ENCODE measurements at regions not wholly inside any gene's neighbourhood (a gene's known extent, or its start where the extent isn't known, plus 50 kb on each side); places are given as distances from the start of the nearest gene placed in this dataset.

GRCh38 chr11:130999086-130999485 lies 82.8 kb upstream of the SNX19 start:
- no peak for DNase-seq (ENCODE audit: low read depth)

GRCh38 chr11:130999992-131000770 lies 83.9 kb upstream of the SNX19 start:
- no peak for TF ChIP-seq CTCF (IDR thresholded peaks at IDR 0.05; ENCODE audit: insufficient read depth, low read depth, low read length, missing control alignments)
- DNase-seq (ENCODE audit: low read depth), result no peak
- no peak overlapping the region for H3K4me3 ChIP-seq (ENCODE audit: low read depth, low read length)

More at GRCh38 chr11:130999086-130999485, 82.8 kb upstream of the SNX19 start:
- H3K4me3 ChIP-seq (ENCODE audit: low read depth, low read length), result no peak overlapping the region
- TF ChIP-seq CTCF (IDR thresholded peaks at IDR 0.05; ENCODE audit: insufficient read depth, low read depth, low read length, missing control alignments), result no peak

GRCh38 chr11:131002145-131002544 lies 85.9 kb upstream of the SNX19 start:
- H3K4me3 ChIP-seq (ENCODE audit: low read depth, low read length), result no peak overlapping the region
- no peak for DNase-seq (ENCODE audit: low read depth)
- TF ChIP-seq CTCF (IDR thresholded peaks at IDR 0.05; ENCODE audit: insufficient read depth, low read depth, low read length, missing control alignments), result no peak

- no peak for DNase-seq (ENCODE audit: low read depth)
- no peak for TF ChIP-seq CTCF (IDR thresholded peaks at IDR 0.05; ENCODE audit: insufficient read depth, low read depth, low read length, missing control alignments)
- no peak overlapping the region for H3K4me3 ChIP-seq (ENCODE audit: low read depth, low read length)
Measured at GRCh38 chr11:131005829-131006228, 89.5 kb upstream of the SNX19 start.

- DNase-seq (ENCODE audit: low read depth), result peak; percentile 6
- TF ChIP-seq CTCF (IDR thresholded peaks at IDR 0.05; ENCODE audit: insufficient read depth, low read depth, low read length, missing control alignments), result peak; percentile 18
- H3K4me3 ChIP-seq (ENCODE audit: low read depth, low read length), result no peak overlapping the region
Measured at GRCh38 chr11:131025020-131025419, 108.7 kb upstream of the SNX19 start.

- TF ChIP-seq CTCF (IDR thresholded peaks at IDR 0.05; ENCODE audit: insufficient read depth, low read depth, low read length, missing control alignments), result no peak
- H3K4me3 ChIP-seq (ENCODE audit: low read depth, low read length), result no peak overlapping the region
Measured at GRCh38 chr11:131025421-131026125, 109.3 kb upstream of the SNX19 start.

More at GRCh38 chr11:131025421-131026125, 109.3 kb upstream of the SNX19 start:
- DNase-seq (ENCODE audit: low read depth), result peak; percentile 43
